H1 (cell line): ENCODE measurements at regions not wholly inside any gene's neighbourhood (a gene's known extent, or its start where the extent isn't known, plus 50 kb on each side); places are given as distances from the start of the nearest gene placed in this dataset.

ENCODE experiments used
- CTCF ChIA-PET: fragments of 300-600 bp; sonication (Branson Sonifier 250); formaldehyde crosslinking; loops from one replicate; lab custom pipeline; 2021; ENCODE audit not compliant: partially characterized antibody; lab: Charles Lee
- POLR2A ChIA-PET: fragments of 300-600 bp; sonication (Branson Sonifier 250); formaldehyde crosslinking; loops from one replicate; lab custom pipeline; 2021; ENCODE audit warnings: inconsistent platforms; ENCODE audit not compliant: partially characterized antibody; lab: Charles Lee
- DNase-seq, 2 experiments: peaks; one replicate each; pipeline versions ENCODE4 v3.0.0 to v3.0.0-alpha.2; 2010 to 2022; ENCODE audit warnings: low spot score in 2 of 2, low read depth in 1 of 2, mixed read lengths in 1 of 2
- FAIRE-seq: peaks from 2 replicates; lab custom pipeline; 2011; peaks lifted over from hg19 to GRCh38; lab: Jason Lieb, UNC
- H2AFZ ChIP-seq: 2 replicates; pipeline ENCODE4 v1.8.1; 2012; ENCODE audit warnings: low read length, inconsistent platforms
- H2AK5ac ChIP-seq: 2 replicates; pipeline ENCODE4 v1.6.1; 2013; ENCODE audit warnings: low read depth, low read length
- H2BK120ac ChIP-seq: replicated peaks from 2 replicates; pipeline ENCODE3; 2013; ENCODE audit warnings: low read depth, low read length, inconsistent platforms
- H2BK12ac ChIP-seq: 2 replicates; pipeline ENCODE4 v1.6.1; 2013; ENCODE audit warnings: low read depth, low read length
- H2BK15ac ChIP-seq: 2 replicates; pipeline ENCODE4 v1.6.1; 2013; ENCODE audit warnings: low read length
- H2BK20ac ChIP-seq: 2 replicates; pipeline ENCODE4 v1.6.1; 2013; ENCODE audit warnings: low read length
- H2BK5ac ChIP-seq: 2 replicates; pipeline ENCODE4 v1.6.1; 2013; ENCODE audit warnings: low read depth, low read length
- H3K14ac ChIP-seq: 2 replicates; pipeline ENCODE4 v1.6.1; 2013; ENCODE audit warnings: inconsistent platforms; ENCODE audit not compliant: insufficient read length
- H3K18ac ChIP-seq: 2 replicates; pipeline ENCODE4 v1.6.1; 2013; ENCODE audit warnings: low read length; ENCODE audit errors: extremely low read depth
- H3K23ac ChIP-seq: 2 replicates; pipeline ENCODE4 v1.6.1; 2013; ENCODE audit warnings: inconsistent platforms; ENCODE audit not compliant: insufficient read length
- H3K23me2 ChIP-seq: 2 replicates; pipeline ENCODE4 v1.6.1; 2013; ENCODE audit warnings: low read depth, low read length
- H3K27ac ChIP-seq: 2 replicates; pipeline ENCODE4 v1.6.1; 2011; ENCODE audit warnings: low read depth, low read length, inconsistent platforms
- H3K27me3 ChIP-seq, 4 experiments: replicated peaks in 1 of 4; 1 replicate in 1 of 4; 2 replicates in 3 of 4; pipeline versions ENCODE4 v1.6.1 to v1.8.1; 2011 to 2013; ENCODE audit warnings: low read length in 3 of 4, mild to moderate bottlenecking in 3 of 4, inconsistent platforms in 2 of 4, mixed read lengths in 2 of 4, moderate library complexity in 1 of 4; ENCODE audit not compliant: control insufficient read depth in 3 of 4, insufficient read depth in 3 of 4; ENCODE audit errors: extremely low read depth in 1 of 4
- H3K36me3 ChIP-seq, 4 experiments: 2 replicates each; pipeline versions ENCODE4 v1.6.1 to v1.8.1; 2011 to 2013; ENCODE audit warnings: mild to moderate bottlenecking in 4 of 4, low read length in 3 of 4, moderate library complexity in 2 of 4, control low read depth in 1 of 4, inconsistent platforms in 1 of 4; ENCODE audit not compliant: insufficient read depth in 4 of 4, control insufficient read depth in 2 of 4
- H3K4ac ChIP-seq: replicated peaks from 2 replicates; pipeline ENCODE3; 2013; ENCODE audit warnings: low read length, low read depth, mixed read lengths, inconsistent platforms; ENCODE audit not compliant: insufficient read length
- H3K4me1 ChIP-seq, 4 experiments: replicated peaks in 1 of 4; 1 replicate in 1 of 4; 2 replicates in 3 of 4; pipeline versions ENCODE4 v1.6.1 to v1.8.1; 2011 to 2013; ENCODE audit warnings: low read length in 3 of 4, inconsistent platforms in 2 of 4, mixed read lengths in 1 of 4; ENCODE audit not compliant: insufficient read depth in 4 of 4, control insufficient read depth in 3 of 4
- H3K4me2 ChIP-seq, 2 experiments: 2 replicates each; pipeline versions ENCODE4 v1.6.1 to v1.8.1; 2011 to 2013; ENCODE audit warnings: low read depth in 2 of 2, low read length in 2 of 2, control low read depth in 1 of 2, inconsistent platforms in 1 of 2, mild to moderate bottlenecking in 1 of 2; ENCODE audit not compliant: insufficient read depth in 1 of 2
- H3K4me3 ChIP-seq, 4 experiments: fragments of 200-600, 300-600 bp in 1 of 4; sonication (generic), shearing (Covaris generic), sonication (Bioruptor Twin) in 1 of 4; 2 replicates each; pipeline versions ENCODE4 v1.5.1 to v1.8.1; 2011 to 2016; ENCODE audit warnings: low read length in 4 of 4, low read depth in 3 of 4, control low read depth in 2 of 4, inconsistent platforms in 2 of 4, mild to moderate bottlenecking in 2 of 4, mixed read lengths in 1 of 4, moderate library complexity in 1 of 4; ENCODE audit not compliant: insufficient read depth in 2 of 4; ENCODE audit errors: extremely low read depth in 1 of 4
- H3K56ac ChIP-seq: replicated peaks from 2 replicates; pipeline ENCODE3; 2013; ENCODE audit warnings: low read depth, mild to moderate bottlenecking, mixed read lengths, low read length, inconsistent platforms; ENCODE audit not compliant: insufficient read length
- H3K79me1 ChIP-seq: 2 replicates; pipeline ENCODE4 v1.6.1; 2013; ENCODE audit warnings: low read depth, low read length, control low read depth
- H3K79me2 ChIP-seq, 2 experiments: 2 replicates each; pipeline versions ENCODE4 v1.6.1 to v1.8.1; 2012 to 2013; ENCODE audit warnings: low read length in 2 of 2, mild to moderate bottlenecking in 2 of 2, inconsistent platforms in 1 of 2; ENCODE audit not compliant: insufficient read depth in 2 of 2, control insufficient read depth in 1 of 2
- H3K9ac ChIP-seq, 4 experiments: replicated peaks in 1 of 4; 1 replicate in 1 of 4; 2 replicates in 3 of 4; pipeline versions ENCODE4 v1.6.1 to v1.8.1; 2011 to 2013; ENCODE audit warnings: low read depth in 3 of 4, low read length in 3 of 4, control low read depth in 2 of 4, mild to moderate bottlenecking in 2 of 4, moderate library complexity in 2 of 4, inconsistent platforms in 1 of 4; ENCODE audit errors: extremely low read depth in 1 of 4
- H3K9me3 ChIP-seq, 2 experiments: 2 replicates each; pipeline versions ENCODE4 v1.6.1 to v1.8.1; 2012 to 2013; ENCODE audit warnings: mild to moderate bottlenecking in 2 of 2, moderate library complexity in 2 of 2, control low read depth in 1 of 2, inconsistent platforms in 1 of 2, low read depth in 1 of 2, low read length in 1 of 2, mixed read lengths in 1 of 2; ENCODE audit not compliant: insufficient read depth in 2 of 2
- H4K20me1 ChIP-seq, 2 experiments: replicated peaks in 1 of 2; 2 replicates each; pipeline versions ENCODE3 to v1.8.1; 2011 to 2013; ENCODE audit warnings: inconsistent platforms in 2 of 2, low read length in 2 of 2, mild to moderate bottlenecking in 1 of 2; ENCODE audit not compliant: insufficient read depth in 2 of 2, control insufficient read depth in 1 of 2
- H4K5ac ChIP-seq: 2 replicates; pipeline ENCODE4 v1.6.1; 2013; ENCODE audit warnings: low read length, low read depth, mixed read lengths, inconsistent platforms; ENCODE audit not compliant: insufficient read length
- H4K8ac ChIP-seq: 2 replicates; pipeline ENCODE4 v1.8.0; 2013; ENCODE audit warnings: mild to moderate bottlenecking, moderate library complexity, low read length, inconsistent platforms; ENCODE audit not compliant: insufficient read depth; ENCODE audit errors: extremely low read depth
- H4K91ac ChIP-seq: replicated peaks from 2 replicates; pipeline ENCODE3; 2013; ENCODE audit warnings: low read length, mixed read lengths, inconsistent platforms; ENCODE audit not compliant: insufficient read length
- GABPA ChIP-seq: IDR thresholded peaks from 2 replicates; pipeline ENCODE4 v1.6.1; 2011; ENCODE audit warnings: mild to moderate bottlenecking, low read length, moderate library complexity, borderline replicate concordance; ENCODE audit not compliant: insufficient read depth
- HDAC6 ChIP-seq: IDR thresholded peaks from one replicate; pipeline ENCODE4 v1.7.1; 2012; ENCODE audit warnings: low read depth, mild to moderate bottlenecking, inconsistent platforms, low read length, moderate library complexity
- TEAD4 ChIP-seq: IDR thresholded peaks from 2 replicates; pipeline ENCODE4 v1.6.1; 2012; ENCODE audit warnings: low read depth, low read length, inconsistent platforms, mixed read lengths
- YY1 ChIP-seq: IDR thresholded peaks from 2 replicates; pipeline ENCODE4 v1.6.1; 2011; ENCODE audit warnings: low read depth, mild to moderate bottlenecking, low read length
- WGBS, 2 experiments: shearing (Covaris generic) in 1 of 2; methylation state at CpG; one replicate each; pipeline versions ENCODE4 v1.1.6 to v1.1.7; 2013 to 2015; ENCODE audit warnings: low lambda C conversion rate in 2 of 2, mixed read lengths in 2 of 2, inconsistent platforms in 1 of 2, low coverage in 1 of 2, missing lambda C conversion rate in 1 of 2; ENCODE audit not compliant: insufficient replicate concordance in 2 of 2, insufficient coverage in 1 of 2, insufficient read length in 1 of 2; ENCODE audit errors: extremely low coverage in 1 of 2, missing lambda C conversion rate in 1 of 2; 5-methylcytosine and 5-hydroxymethylcytosine counted together

GRCh38 chr4:103372002-103372558, 173.9 kb upstream of the CENPE start:
- Histone ChIP-seq H3K79me1 (no peaks in the 10 kb centered on the region), H2AK5ac (no peak overlapping the region), H2BK20ac (0 out of 2 replicates have a peak overlapping the region, but pooled peaks have one; percentile 10), H4K20me1 (no peaks in the 10 kb centered on the region), H3K4me1 (peaks cover 0 to 6% (median 4%) of the 10 kb centered on the region in 4 experiments; a peak in 2 of 7 replicates), H2AFZ (no peak overlapping the region), H3K23ac (no peak overlapping the region), H3K4ac (no peak overlapping the region), H2BK15ac (0 out of 2 replicates have a peak overlapping the region, but pooled peaks have one; percentile 37), H4K91ac (no peak overlapping the region), H3K56ac (no peak overlapping the region), H2BK5ac (no peak overlapping the region), H3K4me3 (no peak overlapping the region), H3K27ac (no peak overlapping the region), H3K27me3 (no peaks in the 10 kb centered on the region; a peak in 1 of 7 replicates), H3K36me3 (no peaks in the 10 kb centered on the region), H3K23me2 (0 out of 2 replicates have a peak, but pooled peaks cover 2% of the 10 kb centered on the region), H3K14ac (no peak overlapping the region), H3K4me2 (no peak overlapping the region), H2BK120ac (no peak overlapping the region), H4K8ac (no peak overlapping the region), H2BK12ac (no peak overlapping the region), H4K5ac (no peak overlapping the region), H3K9ac (no peak overlapping the region), H3K9me3 (no peaks in the 10 kb centered on the region), H3K18ac (no peak overlapping the region), H3K79me2 (no peaks in the 10 kb centered on the region)
- WGBS, 2 experiments: 90% methylated on average over 6 of the region's 6 CpGs; no CpG with 5 or more reads in 1 of the 2 experiments
- DNase-seq (no peak), FAIRE-seq (peak; percentile 7)
- POLR2A ChIA-PET: no interaction called here
- CTCF ChIA-PET: interaction anchor here (0.9 kb wide), 1 partner anchor 11 kb away, joined by 4 read pairs; no protein-coding TSS in a partner anchor
- TF ChIP-seq HDAC6 (no peak), YY1 (no peak), GABPA (no peak), TEAD4 (no peak)
